GM19372 (cell line): ENCODE measurements at regions not wholly inside any gene's neighbourhood (a gene's known extent, or its start where the extent isn't known, plus 50 kb on each side); places are given as distances from the start of the nearest gene placed in this dataset.
"Not testable (repeated sequence)": the region's sequence is repeated elsewhere in the genome, so short reads cannot be mapped to it uniquely, and the experiment has no call there.

Experiments
- ATAC-seq: cut with Tn5 transposase; IDR thresholded peaks from one replicate; pipeline ENCODE4 v1.9.1; 2021; ENCODE audit warnings: mild to moderate bottlenecking, low read depth, moderate library complexity; ENCODE audit not compliant: unreplicated experiment

GRCh38 chr19:28553005-28553404, 659.9 kb downstream of the UQCRFS1 start:
- ATAC-seq, result no peak

- ATAC-seq, result no peak
These were observed 663.2 kb downstream of the UQCRFS1 start for GRCh38 chr19:28549680-28550277.

- no peak for ATAC-seq
These were observed 666.7 kb downstream of the UQCRFS1 start for GRCh38 chr19:28546148-28546685.

GRCh38 chr19:28545397-28545796, 667.6 kb downstream of the UQCRFS1 start:
- not testable (repeated sequence) for ATAC-seq

GRCh38 chr19:28544451-28545261, 668.3 kb downstream of the UQCRFS1 start:
- no peak for ATAC-seq

- no peak for ATAC-seq
These were observed 669.6 kb downstream of the UQCRFS1 start for GRCh38 chr19:28543244-28543776.

GRCh38 chr19:28542394-28543243, 670.3 kb downstream of the UQCRFS1 start:
- ATAC-seq, result no peak

- ATAC-seq, result no peak
These were observed 671.2 kb downstream of the UQCRFS1 start for GRCh38 chr19:28541602-28542393.

- no peak for ATAC-seq
These were observed 671.9 kb downstream of the UQCRFS1 start for GRCh38 chr19:28541029-28541428.

- not testable (repeated sequence) for ATAC-seq
These were observed 672.6 kb downstream of the UQCRFS1 start for GRCh38 chr19:28540385-28540784.

GRCh38 chr19:28539759-28540158, 673.2 kb downstream of the UQCRFS1 start:
- ATAC-seq, result no peak

- ATAC-seq, result not testable (repeated sequence)
These were observed 674.4 kb downstream of the UQCRFS1 start for GRCh38 chr19:28538579-28538978.

GRCh38 chr19:28537896-28538295, 675.1 kb downstream of the UQCRFS1 start:
- no peak for ATAC-seq

GRCh38 chr19:28537079-28537478, 675.9 kb downstream of the UQCRFS1 start:
- no peak for ATAC-seq

GRCh38 chr19:28535352-28535775, 677.6 kb downstream of the UQCRFS1 start:
- ATAC-seq, result no peak

- ATAC-seq, result no peak
These were observed 678.1 kb downstream of the UQCRFS1 start for GRCh38 chr19:28534766-28535351.

- no peak for ATAC-seq
These were observed 680.1 kb downstream of the UQCRFS1 start for GRCh38 chr19:28532765-28533341.

GRCh38 chr19:28531979-28532378, 681.0 kb downstream of the UQCRFS1 start:
- no peak for ATAC-seq

- no peak for ATAC-seq
These were observed 682.4 kb downstream of the UQCRFS1 start for GRCh38 chr19:28530406-28531035.
